Natural killer cell treated with Interleukin-12 subunit alpha and Interleukin-12 subunit beta and Interleukin-15 and Interleukin-18, amount 100 ng/mL, for 72 hours (primary cell): ENCODE measurements at regions not wholly inside any gene's neighbourhood (a gene's known extent, or its start where the extent isn't known, plus 50 kb on each side); places are given as distances from the start of the nearest gene placed in this dataset.

ENCODE experiments used
- ATAC-seq, 2 donors: fragments of 150-1000 bp; cut with Tn5 transposase in 1 of 2; sonication (Bioruptor Pico), chemical (Tn5 transposase) in 1 of 2; 2 replicates each; pipeline ENCODE4 v1.10.0; 2021
- DNase-seq: peaks from one replicate; pipeline ENCODE4 v3.0.0; 2022; ENCODE audit warnings: low spot score
- H3K27ac Mint-ChIP-seq, 2 donors: 1 replicate in 1 of 2; 2 replicates in 1 of 2; pipeline ENCODE4 v1.8.0; 2022; ENCODE audit warnings: mixed read lengths in 2 of 2, mild to moderate bottlenecking in 1 of 2, moderate library complexity in 1 of 2
- H3K27me3 Mint-ChIP-seq, 2 donors: 1 replicate in 1 of 2; 2 replicates in 1 of 2; pipeline ENCODE4 v1.8.0; 2022; ENCODE audit warnings: mixed read lengths in 2 of 2
- H3K36me3 Mint-ChIP-seq: one replicate; pipeline ENCODE4 v1.8.0; 2022; ENCODE audit warnings: mixed read lengths
- H3K4me1 Mint-ChIP-seq, 2 donors: 1 replicate in 1 of 2; 2 replicates in 1 of 2; pipeline ENCODE4 v1.8.0; 2022; ENCODE audit warnings: low read depth in 2 of 2, mixed read lengths in 2 of 2, mild to moderate bottlenecking in 1 of 2
- H3K4me3 Mint-ChIP-seq: one replicate; pipeline ENCODE4 v1.8.0; 2022; ENCODE audit warnings: mixed read lengths
- H3K9me3 Mint-ChIP-seq: 2 replicates; pipeline ENCODE4 v1.8.0; 2022; ENCODE audit warnings: mixed read lengths

DNA sequence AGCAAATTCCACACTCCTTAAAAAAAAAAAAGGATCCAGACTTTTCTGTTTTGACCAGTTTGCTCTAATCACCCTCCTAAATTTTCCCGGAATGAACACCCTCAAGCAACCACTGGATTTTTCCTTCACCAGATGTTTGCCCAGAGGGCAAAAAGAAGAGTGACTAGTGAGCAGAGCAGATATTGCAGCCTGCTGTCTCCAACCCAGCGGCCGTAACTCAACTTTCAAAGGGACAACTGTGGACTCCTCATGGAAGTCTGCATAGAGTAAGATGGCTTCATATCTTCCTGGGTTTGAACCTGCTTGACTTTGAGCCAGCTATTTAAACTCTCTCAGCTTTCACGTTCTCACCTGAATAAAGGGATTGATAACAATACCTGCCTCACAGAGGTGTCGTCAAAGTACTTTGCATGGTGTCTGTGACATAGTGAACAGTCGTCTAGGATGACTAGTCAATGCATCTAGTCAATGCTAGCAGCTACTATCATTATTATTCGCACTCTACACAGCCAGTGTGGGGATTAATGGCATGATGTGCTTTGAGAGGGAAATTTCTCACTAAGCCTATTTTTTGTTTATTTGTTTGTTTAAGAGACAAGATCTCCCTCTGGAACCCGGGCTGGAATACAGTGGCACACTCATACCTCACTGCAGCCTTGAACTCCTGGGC is 92.2 kb upstream of the HIVEP1 start:
- Mint-ChIP-seq H3K36me3 (no peaks in the 10 kb centered on the region), H3K27ac (no peak overlapping the region), H3K27me3 (peaks cover 0 to 5% of the 10 kb centered on the region in 2 donors), H3K4me3 (no peak overlapping the region), H3K9me3 (no peaks in the 10 kb centered on the region), H3K4me1 (no peaks in the 10 kb centered on the region)
- ATAC-seq: no peak
- DNase-seq: no peak

DNA sequence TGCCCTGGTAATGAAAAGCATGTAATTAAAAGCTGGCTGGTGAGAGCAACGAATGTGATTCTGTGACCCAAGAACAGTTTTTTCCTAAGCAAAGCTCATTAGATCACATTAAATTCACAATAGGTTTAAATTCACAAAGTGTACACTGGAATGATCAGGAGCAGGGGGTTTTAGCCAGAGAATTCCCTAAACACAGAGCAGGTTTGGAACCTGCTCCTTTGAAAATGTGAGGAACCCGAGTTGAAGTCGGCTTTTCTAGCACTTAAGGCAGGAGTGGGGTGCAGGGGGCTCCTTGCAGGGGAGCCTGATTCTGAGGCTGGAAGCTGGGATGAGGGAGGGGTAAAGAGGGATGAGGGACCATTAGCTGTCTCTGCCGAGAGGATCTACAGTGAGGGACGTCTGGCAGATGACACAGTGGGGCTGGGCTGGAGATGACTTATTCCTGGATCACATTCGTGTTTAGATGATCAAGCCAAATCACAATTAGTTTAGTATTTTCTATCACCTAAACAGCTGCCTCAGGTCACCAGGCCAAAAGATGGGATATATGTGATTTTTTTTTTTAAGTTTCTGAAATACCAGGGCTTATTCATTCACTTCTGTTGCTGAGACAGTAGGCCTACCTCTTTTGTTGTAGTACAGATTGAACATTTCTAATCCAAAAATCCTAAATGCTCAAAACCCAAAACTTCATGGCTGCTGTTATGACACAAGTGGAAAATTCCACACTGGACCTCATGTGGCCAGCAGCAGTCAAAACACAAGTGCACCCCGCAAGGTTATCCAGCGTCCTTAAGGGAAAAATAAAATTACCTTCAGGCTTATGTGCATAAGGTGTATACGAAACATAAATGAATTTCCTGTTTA is 93.1 kb upstream of the HIVEP1 start:
- Mint-ChIP-seq H3K4me3 (no peak overlapping the region), H3K27me3 (peaks cover 3 to 5% of the 10 kb centered on the region in 2 donors), H3K9me3 (no peaks in the 10 kb centered on the region), H3K4me1 (no peaks in the 10 kb centered on the region), H3K36me3 (no peaks in the 10 kb centered on the region), H3K27ac (no peak overlapping the region)
- no peak for DNase-seq
- ATAC-seq: no peak

DNA sequence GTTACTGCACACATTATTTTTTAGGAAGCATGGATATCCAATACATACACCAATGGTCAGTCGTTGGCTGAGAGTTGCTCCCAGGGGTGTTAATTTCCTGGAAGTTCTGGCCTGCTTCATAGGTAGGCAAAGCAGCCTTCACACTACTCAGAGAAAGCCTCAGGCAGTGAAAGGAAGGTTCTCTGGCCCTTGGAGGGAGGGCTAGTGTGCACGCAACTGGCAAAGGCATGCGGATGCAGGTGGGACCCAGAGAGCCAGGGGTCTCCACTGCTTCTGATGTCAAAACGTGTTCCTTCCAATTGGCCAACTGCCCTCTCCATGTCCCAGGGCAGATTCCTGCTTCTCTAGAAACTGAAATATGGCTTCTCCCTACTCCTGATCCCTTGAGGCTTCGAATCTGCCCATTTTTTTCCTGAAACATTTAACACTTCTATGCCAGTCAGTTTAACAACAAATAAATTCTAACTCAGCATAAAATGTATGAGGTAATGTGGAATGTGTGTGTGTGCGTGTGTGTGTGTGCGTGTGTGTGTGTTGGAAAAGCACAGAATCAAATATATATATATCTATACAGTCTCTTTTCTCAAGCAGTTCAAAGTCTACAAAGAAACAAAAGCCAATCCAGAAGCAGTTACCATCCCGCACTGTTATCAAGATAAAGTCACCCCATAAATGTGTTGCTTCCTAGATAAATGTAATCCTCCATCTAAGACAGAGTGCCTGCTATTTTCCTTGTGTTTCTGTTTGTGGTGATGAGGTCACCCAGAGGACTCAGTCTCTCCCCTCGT is 94.0 kb upstream of the HIVEP1 start:
- H3K27ac Mint-ChIP-seq: no peak overlapping the region
- H3K4me3 Mint-ChIP-seq: no peak overlapping the region
- no peaks in the 10 kb centered on the region for H3K36me3 Mint-ChIP-seq
- peaks cover 0 to 2% of the 10 kb centered on the region in 2 donors for H3K4me1 Mint-ChIP-seq
- H3K9me3 Mint-ChIP-seq: no peaks in the 10 kb centered on the region
- H3K27me3 Mint-ChIP-seq: peaks cover 3 to 5% of the 10 kb centered on the region in 2 donors
- ATAC-seq (no peak), DNase-seq (no peak)

DNA sequence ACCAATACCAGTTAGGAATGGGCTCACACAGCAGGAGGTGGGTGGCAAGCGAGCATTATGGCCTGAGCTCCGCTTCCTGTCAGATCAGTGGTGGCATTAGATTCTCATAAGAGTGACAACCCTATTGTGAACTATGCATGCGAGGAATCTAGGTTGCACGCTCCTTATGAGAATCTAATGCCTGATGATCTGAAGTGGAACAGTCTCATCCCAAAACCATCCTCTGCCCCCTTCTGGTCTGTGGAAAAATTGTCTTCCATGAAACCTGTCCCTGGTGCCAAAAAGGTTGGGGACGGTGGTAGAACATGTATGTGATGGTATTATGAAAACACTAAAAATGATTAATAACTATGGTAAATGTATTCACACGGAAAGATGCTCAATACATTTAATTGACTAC is 99.7 kb upstream of the HIVEP1 start:
- no peak for DNase-seq
- Mint-ChIP-seq H3K36me3 (no peaks in the 10 kb centered on the region), H3K27me3 (peaks cover 5 to 11% of the 10 kb centered on the region in 2 donors), H3K9me3 (no peaks in the 10 kb centered on the region), H3K4me1 (peaks cover 0 to 3% of the 10 kb centered on the region in 2 donors), H3K4me3 (no peak overlapping the region), H3K27ac (no peak overlapping the region)
- no peak for ATAC-seq

DNA sequence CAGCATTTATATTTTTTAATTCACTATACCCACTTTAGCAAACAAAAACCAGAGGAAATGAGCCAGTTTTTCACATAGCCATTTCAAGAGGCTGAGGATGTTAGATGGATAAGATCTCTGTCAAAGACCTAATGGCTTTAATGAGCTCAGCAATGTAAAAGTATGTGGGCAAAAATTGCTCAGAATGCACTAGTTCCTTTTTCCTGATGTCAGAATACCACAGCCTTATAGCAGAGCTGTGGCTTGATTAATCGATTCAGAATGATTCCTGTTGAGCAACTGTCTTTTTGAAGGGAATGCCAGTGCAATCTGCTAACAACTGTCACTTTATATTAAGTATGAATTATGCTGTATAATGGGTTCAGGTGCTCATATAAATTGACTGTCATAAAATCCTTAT is 100.6 kb upstream of the HIVEP1 start:
- H3K9me3 Mint-ChIP-seq: no peaks in the 10 kb centered on the region
- H3K36me3 Mint-ChIP-seq: no peaks in the 10 kb centered on the region
- peaks cover 7 to 18% of the 10 kb centered on the region in 2 donors for H3K27me3 Mint-ChIP-seq
- peaks cover 0 to 3% of the 10 kb centered on the region in 2 donors for H3K4me1 Mint-ChIP-seq
- no peak for ATAC-seq
- H3K4me3 Mint-ChIP-seq: no peak overlapping the region
- DNase-seq: no peak
- H3K27ac Mint-ChIP-seq: no peak overlapping the region

DNA sequence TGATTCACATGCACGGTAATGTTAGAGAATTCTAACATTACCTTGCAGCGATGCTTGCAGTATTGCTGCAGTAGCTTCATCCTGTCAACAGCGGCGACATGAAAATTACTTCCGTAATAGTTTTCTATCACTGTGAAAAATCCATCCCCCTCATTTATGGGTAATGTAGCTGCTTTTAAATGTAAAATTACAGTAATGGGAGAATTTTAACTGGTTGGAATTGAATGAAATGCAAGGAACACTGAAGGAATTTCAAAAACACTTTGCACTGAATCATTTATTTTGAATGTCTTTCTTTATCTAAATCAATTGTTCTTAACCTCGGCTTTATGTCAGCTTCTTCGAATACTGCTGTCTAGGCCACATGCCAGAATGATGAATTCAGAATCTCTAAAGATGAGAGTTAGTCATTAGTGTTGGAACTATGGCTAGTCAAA is 102.4 kb upstream of the HIVEP1 start:
- H3K4me3 Mint-ChIP-seq: no peak overlapping the region
- peaks cover 16 to 28% of the 10 kb centered on the region in 2 donors for H3K27me3 Mint-ChIP-seq
- no peaks in the 10 kb centered on the region for H3K36me3 Mint-ChIP-seq
- no peaks in the 10 kb centered on the region for H3K9me3 Mint-ChIP-seq
- H3K27ac Mint-ChIP-seq: no peak overlapping the region
- ATAC-seq: no peak
- DNase-seq: no peak
- peaks cover 0 to 3% of the 10 kb centered on the region in 2 donors for H3K4me1 Mint-ChIP-seq

DNA sequence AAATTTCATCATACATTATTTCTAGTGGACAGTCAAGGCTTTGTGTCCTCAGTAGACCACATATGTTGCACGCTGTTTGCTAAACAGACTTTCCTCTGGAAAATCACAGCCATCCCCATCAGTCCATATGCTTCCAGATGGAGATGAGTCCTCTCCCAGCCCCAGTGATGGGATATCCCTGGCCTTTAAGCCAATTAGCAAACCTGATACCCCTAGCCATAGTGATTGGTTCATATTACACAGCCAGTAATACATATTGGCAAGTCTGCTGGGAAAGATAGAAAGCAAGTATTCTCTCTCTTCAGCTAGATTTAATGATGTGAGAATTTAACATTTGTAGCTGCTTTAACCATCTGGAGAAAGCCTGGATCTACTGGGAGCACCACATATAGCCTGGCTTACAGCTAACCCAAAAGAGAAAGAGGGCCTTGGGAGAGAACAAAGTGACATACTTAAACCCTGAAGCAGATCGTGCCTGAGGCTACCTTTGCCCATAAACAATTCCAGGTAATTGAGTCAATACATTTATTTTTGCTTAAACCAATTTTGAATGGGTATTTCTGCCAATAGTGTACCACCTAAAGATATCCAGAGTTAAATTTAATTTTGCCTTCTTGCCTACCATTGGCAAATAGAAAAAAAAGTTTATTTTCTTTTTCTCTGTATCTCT is 103.5 kb upstream of the HIVEP1 start:
- H3K4me1 Mint-ChIP-seq: peaks cover 0 to 3% of the 10 kb centered on the region in 2 donors
- no peaks in the 10 kb centered on the region for H3K36me3 Mint-ChIP-seq
- ATAC-seq (no peak), DNase-seq (no peak)
- H3K9me3 Mint-ChIP-seq: no peaks in the 10 kb centered on the region
- no peak overlapping the region for H3K4me3 Mint-ChIP-seq
- peaks cover 13 to 39% of the 10 kb centered on the region in 2 donors for H3K27me3 Mint-ChIP-seq
- H3K27ac Mint-ChIP-seq: no peak overlapping the region

DNA sequence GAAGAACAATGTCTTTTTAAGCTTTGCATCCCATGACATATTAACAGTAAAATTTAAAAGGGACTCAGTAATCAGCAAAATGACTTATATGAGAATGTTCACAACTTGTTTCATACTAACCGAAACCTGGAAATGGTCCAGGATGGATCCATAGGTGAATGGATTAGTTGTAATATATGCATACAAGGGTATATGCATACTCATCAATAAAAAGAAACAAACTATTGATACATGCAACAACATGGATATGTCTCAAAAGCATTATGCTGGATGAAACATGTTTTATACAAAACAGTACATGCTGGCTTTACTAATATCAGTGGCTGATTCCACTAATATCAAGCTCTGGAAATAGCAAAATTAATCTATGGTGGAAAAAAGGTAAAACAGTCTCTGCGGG is 108.5 kb upstream of the HIVEP1 start:
- Mint-ChIP-seq H3K27me3 (peaks cover 20 to 74% of the 10 kb centered on the region in 2 donors), H3K27ac (no peak overlapping the region), H3K36me3 (no peaks in the 10 kb centered on the region), H3K4me1 (peaks cover 0 to 14% of the 10 kb centered on the region in 2 donors), H3K9me3 (no peaks in the 10 kb centered on the region), H3K4me3 (no peak overlapping the region)
- DNase-seq (no peak), ATAC-seq (no peak)

DNA sequence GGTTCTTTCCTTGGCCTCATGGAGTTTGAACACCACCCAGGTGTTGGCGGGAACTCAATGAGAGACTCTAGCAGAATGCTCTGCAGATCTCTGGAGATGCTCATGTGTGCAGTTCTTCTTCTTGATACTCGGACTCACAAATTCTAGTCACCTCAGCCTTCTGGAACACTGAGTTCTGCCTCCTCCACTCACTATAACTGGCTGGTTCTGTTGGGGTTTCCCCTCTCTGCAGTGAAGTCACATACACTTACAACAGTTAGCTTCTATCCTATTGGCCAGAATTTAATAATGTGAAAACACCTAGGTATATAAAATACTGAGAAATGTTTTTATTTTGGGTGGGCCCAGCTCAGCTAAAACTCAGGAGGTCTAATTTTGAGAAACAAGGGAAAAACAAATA is 109.6 kb upstream of the HIVEP1 start:
- ATAC-seq (no peak), DNase-seq (no peak)
- peaks cover 20 to 75% of the 10 kb centered on the region in 2 donors for H3K27me3 Mint-ChIP-seq
- H3K9me3 Mint-ChIP-seq: no peaks in the 10 kb centered on the region
- no peak overlapping the region for H3K4me3 Mint-ChIP-seq
- H3K36me3 Mint-ChIP-seq: no peaks in the 10 kb centered on the region
- peaks cover 0 to 14% of the 10 kb centered on the region in 2 donors for H3K4me1 Mint-ChIP-seq
- no peak overlapping the region for H3K27ac Mint-ChIP-seq

DNA sequence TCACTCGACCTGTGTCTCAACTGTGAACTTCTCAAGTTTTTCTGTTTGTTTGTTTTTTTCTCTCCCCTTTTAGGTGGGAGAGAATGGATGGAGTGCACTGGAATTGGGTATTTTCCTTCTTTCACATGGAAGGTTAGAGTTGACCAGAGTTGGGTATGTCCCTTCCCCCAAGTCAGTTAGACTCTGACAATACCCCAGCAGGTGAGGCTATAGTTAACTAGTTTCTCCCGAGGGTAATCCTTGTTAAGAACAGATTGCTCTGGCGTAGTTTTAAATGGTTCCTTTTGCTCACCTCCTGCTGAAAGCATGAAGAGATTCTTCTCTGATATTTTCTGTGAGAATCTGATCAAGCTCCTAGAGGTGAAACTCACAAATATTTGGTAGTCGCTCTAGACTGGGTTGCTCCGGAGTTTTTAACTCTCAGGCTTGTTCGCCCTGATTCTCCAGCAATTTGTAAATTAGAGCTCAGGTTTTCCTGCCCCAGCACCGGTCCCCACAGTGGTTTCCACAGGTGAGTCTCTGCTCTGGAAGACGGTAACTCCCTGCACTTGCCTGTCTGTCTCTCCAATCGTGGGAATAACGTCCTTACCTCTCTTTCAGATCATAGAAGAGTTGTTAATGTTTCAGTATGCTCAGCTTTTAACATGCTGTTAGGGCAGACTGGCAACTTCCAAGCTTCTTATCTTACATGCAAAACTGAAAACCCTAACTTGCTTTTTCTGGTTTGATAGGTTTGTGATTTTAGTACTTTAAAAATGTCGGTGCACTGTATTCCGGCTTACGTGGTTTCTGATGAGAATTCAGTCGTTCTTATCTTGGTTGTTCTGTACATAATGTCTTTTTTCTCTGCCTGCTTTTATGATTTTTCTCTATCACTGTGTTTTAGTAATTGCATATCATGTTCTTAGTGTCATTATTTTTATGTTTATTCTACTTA is 111.2 kb upstream of the HIVEP1 start:
- no peak for DNase-seq
- Mint-ChIP-seq H3K27me3 (peaks cover 18 to 72% of the 10 kb centered on the region in 2 donors), H3K4me3 (peak overlapping the region; percentile 6), H3K9me3 (no peaks in the 10 kb centered on the region), H3K4me1 (peaks cover 0 to 14% of the 10 kb centered on the region in 2 donors), H3K36me3 (no peaks in the 10 kb centered on the region), H3K27ac (no peak overlapping the region)
- no peak for ATAC-seq

DNA sequence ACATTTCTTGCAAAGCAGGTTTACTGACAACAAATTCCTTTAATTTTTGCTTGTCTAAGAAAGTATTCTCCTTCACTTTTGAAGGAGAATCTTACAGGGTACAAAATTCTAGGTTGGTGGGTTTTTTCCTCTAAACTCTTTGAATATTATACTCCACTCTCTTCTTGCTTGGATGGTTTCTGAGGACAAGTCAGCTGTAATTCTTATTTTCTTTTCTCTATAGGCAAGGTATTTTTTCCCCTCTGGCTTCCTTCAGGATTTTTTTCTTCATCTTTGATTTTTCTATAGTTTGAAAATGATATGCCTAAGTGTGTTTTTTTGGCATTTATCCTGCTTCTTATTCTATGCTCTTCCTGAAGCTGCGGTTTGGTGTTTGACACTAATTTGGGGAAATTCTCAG is 112.5 kb upstream of the HIVEP1 start:
- H3K27ac Mint-ChIP-seq: no peak overlapping the region
- peaks cover 0 to 14% of the 10 kb centered on the region in 2 donors for H3K4me1 Mint-ChIP-seq
- H3K27me3 Mint-ChIP-seq: peaks cover 13 to 66% of the 10 kb centered on the region in 2 donors
- DNase-seq: no peak
- no peak for ATAC-seq
- H3K36me3 Mint-ChIP-seq: no peaks in the 10 kb centered on the region
- no peak overlapping the region for H3K4me3 Mint-ChIP-seq
- H3K9me3 Mint-ChIP-seq: no peaks in the 10 kb centered on the region

DNA sequence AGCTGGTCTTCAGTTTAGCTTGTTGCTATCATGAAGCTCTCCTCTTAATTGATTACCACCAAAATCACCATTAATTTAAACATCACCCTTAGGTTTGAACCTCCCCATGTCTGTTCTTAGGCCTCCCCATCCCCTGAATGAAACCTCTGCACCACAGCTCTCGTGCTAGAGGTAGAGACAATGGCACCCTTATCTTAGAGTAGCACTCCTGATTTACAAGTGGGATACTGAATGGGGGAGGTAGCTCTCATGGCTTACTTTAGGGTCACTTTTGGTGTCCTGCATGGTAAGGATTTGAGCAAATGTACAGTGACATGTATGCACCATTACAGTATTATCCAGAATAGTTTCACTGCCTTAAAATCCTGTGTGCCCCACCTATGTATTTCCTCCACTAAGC is 115.6 kb upstream of the ADTRP start:
- Mint-ChIP-seq H3K9me3 (no peaks in the 10 kb centered on the region), H3K27me3 (peaks cover 7 to 40% of the 10 kb centered on the region in 2 donors), H3K4me1 (no peaks in the 10 kb centered on the region), H3K36me3 (no peaks in the 10 kb centered on the region), H3K27ac (no peak overlapping the region), H3K4me3 (no peak overlapping the region)
- ATAC-seq: no peak
- no peak for DNase-seq
